ENCODE measurements at regions not wholly inside any gene's neighbourhood (a gene's known extent, or its start where the extent isn't known, plus 50 kb on each side); places are given as distances from the start of the nearest gene placed in this dataset.

DNA sequence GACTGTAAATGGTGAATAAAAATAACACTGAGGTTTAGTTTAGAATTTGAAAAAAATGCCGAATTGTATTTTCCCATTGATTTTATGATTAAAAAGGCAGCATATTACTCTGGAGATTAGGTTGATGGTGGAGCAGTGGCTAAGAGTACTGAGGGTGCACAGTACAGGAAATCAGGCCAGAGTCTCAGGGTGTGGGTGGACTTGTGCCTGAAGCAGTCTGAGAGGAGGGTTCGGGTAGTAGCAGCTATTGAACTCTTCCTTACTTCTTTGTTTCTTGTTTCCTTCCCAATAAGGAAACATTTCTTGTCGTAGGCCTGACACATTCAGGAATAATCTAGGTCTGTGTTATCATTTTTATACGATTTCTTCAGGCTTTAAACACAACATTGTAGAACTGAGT, 319.0 kb upstream of the MBL2 start:
- TF ChIP-seq POLR2AphosphoS5 (IDR thresholded peaks at IDR 0.05; ENCODE audit: borderline replicate concordance, low read depth, low read length) (no peak), EZH2 (IDR thresholded peaks at IDR 0.05) (no peak), FOXP2 (optimal IDR thresholded peaks at IDR 0.05; ENCODE audit: control extremely low read depth, extremely low read length, insufficient read depth) (no peak)

All from SK-N-MC (cell line).